Stimulated activated CD4-positive, alpha-beta T cell treated with anti-CD3 and anti-CD28 coated beads, Interleukin-15, amount 100 ng/mL, for 1 hour (primary cell): ENCODE measurements at regions not wholly inside any gene's neighbourhood (a gene's known extent, or its start where the extent isn't known, plus 50 kb on each side); places are given as distances from the start of the nearest gene placed in this dataset.
"Not testable (repeated sequence)": the region's sequence is repeated elsewhere in the genome, so short reads cannot be mapped to it uniquely, and the experiment has no call there.

ENCODE experiments used
- DNase-seq, 2 donors: peaks; one replicate each; pipeline ENCODE4 v3.0.0-alpha.2; 2020; ENCODE audit warnings: low read depth in 1 of 2, low spot score in 1 of 2

- DNase-seq = no peak
Measured at GRCh38 chr12:131530422-131530821, 180.5 kb upstream of the SFSWAP start.

- DNase-seq = no peak
Measured at GRCh38 chr12:131533139-131533538, 177.8 kb upstream of the SFSWAP start.

GRCh38 chr12:131535779-131536178 is 175.1 kb upstream of the SFSWAP start:
- no peak for DNase-seq

- peak in 1 of 2 donors; percentile 12 for DNase-seq
Measured at GRCh38 chr12:131536337-131536736, 174.6 kb upstream of the SFSWAP start.

GRCh38 chr12:131536766-131537165 is 174.1 kb upstream of the SFSWAP start:
- no peak for DNase-seq

GRCh38 chr12:131537267-131537958 is 173.5 kb upstream of the SFSWAP start:
- no peak for DNase-seq

GRCh38 chr12:131539381-131539780 is 171.5 kb upstream of the SFSWAP start:
- DNase-seq = no peak

GRCh38 chr12:131540138-131540623 is 170.7 kb upstream of the SFSWAP start:
- no peak for DNase-seq

GRCh38 chr12:131541512-131541911 is 169.4 kb upstream of the SFSWAP start:
- not testable (repeated sequence) for DNase-seq

GRCh38 chr12:131542351-131542750 is 168.5 kb upstream of the SFSWAP start:
- no peak for DNase-seq

GRCh38 chr12:131543040-131543439 is 167.8 kb upstream of the SFSWAP start:
- DNase-seq = no peak

- no peak for DNase-seq
Measured at GRCh38 chr12:131547555-131547954, 163.3 kb upstream of the SFSWAP start.

GRCh38 chr12:131550121-131550520 is 160.8 kb upstream of the SFSWAP start:
- no peak for DNase-seq

GRCh38 chr12:131551675-131552491 is 159.0 kb upstream of the SFSWAP start:
- DNase-seq = no peak

GRCh38 chr12:131552492-131552863 is 158.4 kb upstream of the SFSWAP start:
- no peak for DNase-seq

- no peak for DNase-seq
Measured at GRCh38 chr12:131553096-131553777, 157.7 kb upstream of the SFSWAP start.

GRCh38 chr12:131555197-131555846 is 155.6 kb upstream of the SFSWAP start:
- DNase-seq = no peak

- DNase-seq = no peak
Measured at GRCh38 chr12:131555866-131556265, 155.0 kb upstream of the SFSWAP start.

- no peak for DNase-seq
Measured at GRCh38 chr12:131557078-131557709, 153.7 kb upstream of the SFSWAP start.

GRCh38 chr12:131559517-131560516 is 151.1 kb upstream of the SFSWAP start:
- DNase-seq = no peak
